ENCODE measurements at regions not wholly inside any gene's neighbourhood (a gene's known extent, or its start where the extent isn't known, plus 50 kb on each side); places are given as distances from the start of the nearest gene placed in this dataset.
A peak's percentile ranks its signal among the peaks of the same experiment; 100 is the strongest.

GRCh38 chr3:11089931-11090330 is 64.4 kb upstream of the HRH1 start:
- no peak for DNase-seq

- no peak for DNase-seq
Observed at GRCh38 chr3:11090551-11090950, 63.7 kb upstream of the HRH1 start.

- no peak for DNase-seq
Observed at GRCh38 chr3:11091088-11091590, 63.2 kb upstream of the HRH1 start.

GRCh38 chr3:11091791-11092190 is 62.5 kb upstream of the HRH1 start:
- DNase-seq: no peak

GRCh38 chr3:11093823-11094340 is 60.4 kb upstream of the HRH1 start:
- no peak for DNase-seq

- no peak for DNase-seq
Observed at GRCh38 chr3:11095932-11096265, 58.4 kb upstream of the HRH1 start.

GRCh38 chr3:11096266-11097139 is 57.8 kb upstream of the HRH1 start:
- peak in 1 of 2 experiments; percentile 38 for DNase-seq

GRCh38 chr3:11099306-11099705 is 55.0 kb upstream of the HRH1 start:
- DNase-seq: no peak

All from SHP77 (cell line).